IPS DF 4.7 (cell line): ENCODE measurements at regions not wholly inside any gene's neighbourhood (a gene's known extent, or its start where the extent isn't known, plus 50 kb on each side); places are given as distances from the start of the nearest gene placed in this dataset.
"Not testable (repeated sequence)": the region's sequence is repeated elsewhere in the genome, so short reads cannot be mapped to it uniquely, and the experiment has no call there.

ENCODE experiments used
- DNase-seq: peaks from one replicate; pipeline ENCODE4 v3.0.0-alpha.2; 2013; ENCODE audit warnings: low spot score; ENCODE audit errors: extremely low read depth

- no peak for DNase-seq
Observed at GRCh38 chr13:53101883-53102282, 73.3 kb downstream of the OLFM4 start.

- DNase-seq, result no peak
Observed at GRCh38 chr13:53104136-53104535, 75.5 kb downstream of the OLFM4 start.

GRCh38 chr13:53105477-53105876, 76.9 kb downstream of the OLFM4 start:
- no peak for DNase-seq

- no peak for DNase-seq
Observed at GRCh38 chr13:53105890-53106289, 77.3 kb downstream of the OLFM4 start.

GRCh38 chr13:53110181-53110580, 81.6 kb downstream of the OLFM4 start:
- DNase-seq, result no peak

- no peak for DNase-seq
Observed at GRCh38 chr13:53110614-53111013, 82.0 kb downstream of the OLFM4 start.

GRCh38 chr13:53112522-53112921, 83.9 kb downstream of the OLFM4 start:
- no peak for DNase-seq

- not testable (repeated sequence) for DNase-seq
Observed at GRCh38 chr13:53117048-53117447, 88.4 kb downstream of the OLFM4 start.

GRCh38 chr13:53121131-53121773, 92.6 kb downstream of the OLFM4 start:
- DNase-seq, result no peak

- no peak for DNase-seq
Observed at GRCh38 chr13:53121919-53122318, 93.3 kb downstream of the OLFM4 start.

- DNase-seq, result no peak
Observed at GRCh38 chr13:53123536-53123935, 94.9 kb downstream of the OLFM4 start.

- no peak for DNase-seq
Observed at GRCh38 chr13:53124623-53125022, 96.0 kb downstream of the OLFM4 start.

GRCh38 chr13:53126841-53127245, 98.2 kb downstream of the OLFM4 start:
- DNase-seq, result no peak

- no peak for DNase-seq
Observed at GRCh38 chr13:53127373-53127772, 98.8 kb downstream of the OLFM4 start.

GRCh38 chr13:53129864-53130393, 101.3 kb downstream of the OLFM4 start:
- DNase-seq, result no peak

- no peak for DNase-seq
Observed at GRCh38 chr13:53131361-53131760, 102.7 kb downstream of the OLFM4 start.

GRCh38 chr13:53135301-53135700, 106.7 kb downstream of the OLFM4 start:
- no peak for DNase-seq

GRCh38 chr13:53136554-53137215, 108.1 kb downstream of the OLFM4 start:
- DNase-seq, result no peak

- DNase-seq, result no peak
Observed at GRCh38 chr13:53137779-53138178, 109.2 kb downstream of the OLFM4 start.

GRCh38 chr13:53138376-53139036, 109.9 kb downstream of the OLFM4 start:
- no peak for DNase-seq

- no peak for DNase-seq
Observed at GRCh38 chr13:53141336-53141735, 112.7 kb downstream of the OLFM4 start.

- DNase-seq, result no peak
Observed at GRCh38 chr13:53142306-53142705, 113.7 kb downstream of the OLFM4 start.
